ENCODE measurements at regions not wholly inside any gene's neighbourhood (a gene's known extent, or its start where the extent isn't known, plus 50 kb on each side); places are given as distances from the start of the nearest gene placed in this dataset.
A peak's percentile ranks its signal among the peaks of the same experiment; 100 is the strongest.

DNA sequence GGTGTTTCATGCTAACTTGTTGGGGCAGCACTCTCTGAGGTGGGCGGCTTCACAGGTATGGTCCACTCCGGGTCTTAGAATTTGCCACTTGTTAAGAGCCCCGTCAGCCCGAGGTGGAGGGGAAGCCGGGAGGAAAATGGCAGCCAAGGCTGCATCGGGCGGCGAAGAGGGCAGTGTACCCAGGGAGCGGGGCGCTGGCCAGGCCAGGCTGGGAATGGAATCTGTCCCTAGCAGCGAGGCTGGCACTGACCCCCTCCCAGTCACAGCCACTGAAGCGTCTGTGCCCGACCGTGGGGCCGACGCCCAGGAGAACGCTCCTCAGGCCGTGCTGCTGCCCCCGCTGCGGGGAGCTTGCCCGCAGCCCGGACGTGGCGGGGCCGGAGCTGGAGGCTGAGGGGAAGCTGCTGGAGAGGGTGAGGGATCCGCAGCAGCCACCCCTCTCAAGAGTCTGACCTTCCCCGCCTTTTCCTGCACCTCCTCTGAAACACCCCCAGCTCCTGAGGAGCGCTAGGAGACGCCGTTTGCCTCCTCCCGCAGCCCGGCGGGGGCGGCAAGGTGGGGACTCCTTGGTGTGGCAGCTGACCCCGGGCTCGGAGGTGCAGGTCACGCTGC is 313.8 kb upstream of the SPRY2 start:
- no peak overlapping the region for H3K9ac ChIP-seq (ENCODE audit: low read length in 5 of 5)
- no peak overlapping the region for H3K27ac ChIP-seq (ENCODE audit: low read depth, low read length)
- no peaks in the 10 kb centered on the region for H3K4me1 ChIP-seq (ENCODE audit: control insufficient read depth in 5 of 5, insufficient read depth in 5 of 5, low read length in 5 of 5)
- H3K9me3 ChIP-seq (ENCODE audit: control insufficient read depth in 5 of 5, low read length in 5 of 5) = peaks cover 0 to 2% (median 0%) of the 10 kb centered on the region in 5 donors
- H3K27me3 ChIP-seq (ENCODE audit: control insufficient read depth in 5 of 5, insufficient read depth in 4 of 5, low read length in 5 of 5) = no peaks in the 10 kb centered on the region
- H3K36me3 ChIP-seq (ENCODE audit: control insufficient read depth in 5 of 5, insufficient read depth in 5 of 5, low read length in 5 of 5) = no peaks in the 10 kb centered on the region
- H3K4me3 ChIP-seq (ENCODE audit: low read depth in 1 of 5, low read length in 5 of 5) = peak overlapping the region in 1 of 5 donors; percentile 9

DNA sequence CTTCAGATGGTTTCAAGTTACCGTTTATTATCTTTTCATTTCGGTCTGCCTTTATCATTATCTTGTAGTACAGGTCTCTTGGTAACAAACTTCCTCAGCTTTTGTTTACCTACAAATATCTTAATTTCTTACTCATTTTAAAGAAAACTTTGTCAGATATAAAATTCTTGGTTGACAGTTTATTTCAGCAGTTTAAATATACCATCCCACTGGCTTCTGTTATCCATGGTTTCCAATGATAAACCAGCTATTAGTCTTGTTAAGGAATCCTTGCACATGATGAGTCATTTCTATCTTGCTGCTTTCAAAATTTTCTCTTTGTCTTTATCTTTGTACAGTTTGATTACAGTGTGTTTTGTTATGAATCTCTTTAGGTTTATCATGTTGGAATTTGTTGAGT is 308.3 kb upstream of the SPRY2 start:
- no peaks in the 10 kb centered on the region for H3K36me3 ChIP-seq (ENCODE audit: control insufficient read depth in 5 of 5, insufficient read depth in 5 of 5, low read length in 5 of 5)

DNA sequence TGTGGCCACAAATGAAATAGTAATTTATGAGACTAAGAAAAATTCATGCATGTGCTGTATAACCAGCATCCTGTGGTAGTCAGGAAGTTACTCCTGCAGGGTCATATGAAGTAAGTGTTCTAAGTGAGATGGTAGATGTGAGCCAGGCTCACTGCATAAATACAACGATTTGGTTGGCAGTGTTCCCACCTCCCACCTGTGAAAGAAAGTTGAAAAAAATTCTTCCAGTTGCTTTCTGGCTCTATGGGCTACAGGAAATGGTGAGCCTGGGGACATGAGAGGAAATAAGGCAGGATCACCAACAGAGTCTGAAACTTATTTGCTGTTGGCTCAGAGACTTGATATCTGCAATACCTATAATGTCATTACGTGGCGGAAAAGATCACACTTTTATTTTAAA is 301.7 kb upstream of the SPRY2 start:
- Histone ChIP-seq H3K36me3 (ENCODE audit: control insufficient read depth in 5 of 5, insufficient read depth in 5 of 5, low read length in 5 of 5) (no peaks in the 10 kb centered on the region), H3K27ac (ENCODE audit: low read depth, low read length) (no peak overlapping the region), H3K9me3 (ENCODE audit: control insufficient read depth in 5 of 5, low read length in 5 of 5) (peaks cover 0 to 3% (median 0%) of the 10 kb centered on the region in 5 donors), H3K9ac (ENCODE audit: low read length in 5 of 5) (no peak overlapping the region), H3K27me3 (ENCODE audit: control insufficient read depth in 5 of 5, insufficient read depth in 4 of 5, low read length in 5 of 5) (no peaks in the 10 kb centered on the region), H3K4me1 (ENCODE audit: control insufficient read depth in 5 of 5, insufficient read depth in 5 of 5, low read length in 5 of 5) (peaks cover 0 to 4% (median 0%) of the 10 kb centered on the region in 5 donors), H3K4me3 (ENCODE audit: low read depth in 1 of 5, low read length in 5 of 5) (no peak overlapping the region)

More for the DNA sequence above, 308.3 kb upstream of the SPRY2 start:
- no peak overlapping the region for H3K27ac ChIP-seq (ENCODE audit: low read depth, low read length)
- H3K9ac ChIP-seq (ENCODE audit: low read length in 5 of 5) = no peak overlapping the region
- no peaks in the 10 kb centered on the region for H3K27me3 ChIP-seq (ENCODE audit: control insufficient read depth in 5 of 5, insufficient read depth in 4 of 5, low read length in 5 of 5)
- H3K4me1 ChIP-seq (ENCODE audit: control insufficient read depth in 5 of 5, insufficient read depth in 5 of 5, low read length in 5 of 5) = no peaks in the 10 kb centered on the region
- no peak overlapping the region for H3K4me3 ChIP-seq (ENCODE audit: low read depth in 1 of 5, low read length in 5 of 5)
- H3K9me3 ChIP-seq (ENCODE audit: control insufficient read depth in 5 of 5, low read length in 5 of 5) = peaks cover 0 to 3% (median 0%) of the 10 kb centered on the region in 5 donors

DNA sequence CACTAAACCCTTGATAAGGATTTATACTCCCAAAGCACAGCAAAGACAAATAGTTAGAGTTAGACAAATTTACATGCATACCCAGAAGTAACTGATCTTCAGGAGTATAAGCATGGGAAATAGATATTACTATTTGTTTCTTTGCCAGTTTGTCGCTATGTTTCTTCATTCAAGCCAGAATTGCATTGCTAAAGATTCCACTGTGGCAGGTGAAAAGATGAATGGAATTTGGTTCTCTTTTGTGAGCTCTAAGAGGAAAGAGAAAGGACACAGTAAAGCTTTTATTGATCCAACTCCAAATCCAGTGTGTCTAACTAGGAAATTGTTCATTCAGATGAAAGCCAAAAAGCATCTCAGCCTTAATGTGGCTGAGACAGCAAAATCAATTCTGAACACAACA is 292.3 kb upstream of the SPRY2 start:
- H3K9me3 ChIP-seq (ENCODE audit: control insufficient read depth in 5 of 5, low read length in 5 of 5) = no peaks in the 10 kb centered on the region
- no peak overlapping the region for H3K4me3 ChIP-seq (ENCODE audit: low read depth in 1 of 5, low read length in 5 of 5)
- no peaks in the 10 kb centered on the region for H3K36me3 ChIP-seq (ENCODE audit: control insufficient read depth in 5 of 5, insufficient read depth in 5 of 5, low read length in 5 of 5)
- H3K27ac ChIP-seq (ENCODE audit: low read depth, low read length) = no peak overlapping the region
- H3K9ac ChIP-seq (ENCODE audit: low read length in 5 of 5) = no peak overlapping the region
- peaks cover 0 to 13% (median 6%) of the 10 kb centered on the region in 5 donors for H3K4me1 ChIP-seq (ENCODE audit: control insufficient read depth in 5 of 5, insufficient read depth in 5 of 5, low read length in 5 of 5)
- H3K27me3 ChIP-seq (ENCODE audit: control insufficient read depth in 5 of 5, insufficient read depth in 4 of 5, low read length in 5 of 5) = no peaks in the 10 kb centered on the region

DNA sequence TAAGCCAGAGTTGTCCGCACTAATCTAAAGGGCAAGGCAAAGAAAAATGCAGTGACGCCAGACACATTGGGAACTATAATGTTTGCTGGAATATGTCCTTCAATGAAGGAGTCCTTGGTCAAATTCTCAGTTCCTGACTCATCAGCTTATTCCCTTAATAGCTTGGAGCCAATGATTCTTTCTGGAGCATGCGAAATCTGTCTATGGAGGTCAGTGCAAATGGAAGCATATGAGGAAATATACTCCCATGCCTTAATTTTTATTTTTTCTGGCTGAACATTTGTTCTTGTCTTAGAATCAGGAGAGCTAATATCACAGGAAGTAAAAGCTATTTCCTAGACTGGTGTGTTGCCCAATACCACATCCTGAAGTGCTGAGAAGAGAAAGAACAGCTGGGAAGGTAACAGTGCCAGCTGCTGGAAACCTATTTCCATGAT is 289.8 kb upstream of the SPRY2 start:
- Histone ChIP-seq H3K9ac (ENCODE audit: low read length in 5 of 5) (no peak overlapping the region), H3K4me1 (ENCODE audit: control insufficient read depth in 5 of 5, insufficient read depth in 5 of 5, low read length in 5 of 5) (peaks cover 0 to 13% (median 6%) of the 10 kb centered on the region in 5 donors), H3K9me3 (ENCODE audit: control insufficient read depth in 5 of 5, low read length in 5 of 5) (no peaks in the 10 kb centered on the region), H3K36me3 (ENCODE audit: control insufficient read depth in 5 of 5, insufficient read depth in 5 of 5, low read length in 5 of 5) (no peaks in the 10 kb centered on the region), H3K27ac (ENCODE audit: low read depth, low read length) (peak overlapping the region; percentile 24), H3K27me3 (ENCODE audit: control insufficient read depth in 5 of 5, insufficient read depth in 4 of 5, low read length in 5 of 5) (no peaks in the 10 kb centered on the region), H3K4me3 (ENCODE audit: low read depth in 1 of 5, low read length in 5 of 5) (no peak overlapping the region)

DNA sequence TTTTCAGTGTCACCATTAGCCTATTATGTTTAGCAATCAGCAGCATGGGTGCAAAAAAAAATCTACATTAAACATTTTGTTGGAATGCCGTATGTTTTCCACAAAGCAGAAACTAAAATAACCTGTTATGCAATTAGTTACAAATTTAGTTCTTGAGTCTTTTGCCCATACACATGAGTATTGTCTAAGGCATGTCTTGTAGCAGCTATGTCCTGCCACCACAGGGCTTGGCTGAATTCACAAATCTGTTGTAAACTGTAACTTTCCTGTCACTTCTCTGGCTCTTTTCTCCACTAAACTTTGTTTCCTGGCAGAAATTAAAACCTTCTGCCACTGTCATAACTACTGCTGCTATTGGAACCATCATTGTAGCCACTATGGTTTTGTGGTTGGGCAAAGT is 277.9 kb upstream of the SPRY2 start:
- H3K9me3 ChIP-seq (ENCODE audit: control insufficient read depth in 5 of 5, low read length in 5 of 5) = no peaks in the 10 kb centered on the region
- H3K4me3 ChIP-seq (ENCODE audit: low read depth in 1 of 5, low read length in 5 of 5) = no peak overlapping the region
- no peaks in the 10 kb centered on the region for H3K27me3 ChIP-seq (ENCODE audit: control insufficient read depth in 5 of 5, insufficient read depth in 4 of 5, low read length in 5 of 5)
- H3K27ac ChIP-seq (ENCODE audit: low read depth, low read length) = no peak overlapping the region
- no peaks in the 10 kb centered on the region for H3K4me1 ChIP-seq (ENCODE audit: control insufficient read depth in 5 of 5, insufficient read depth in 5 of 5, low read length in 5 of 5)
- H3K36me3 ChIP-seq (ENCODE audit: control insufficient read depth in 5 of 5, insufficient read depth in 5 of 5, low read length in 5 of 5) = no peaks in the 10 kb centered on the region
- no peak overlapping the region for H3K9ac ChIP-seq (ENCODE audit: low read length in 5 of 5)

DNA sequence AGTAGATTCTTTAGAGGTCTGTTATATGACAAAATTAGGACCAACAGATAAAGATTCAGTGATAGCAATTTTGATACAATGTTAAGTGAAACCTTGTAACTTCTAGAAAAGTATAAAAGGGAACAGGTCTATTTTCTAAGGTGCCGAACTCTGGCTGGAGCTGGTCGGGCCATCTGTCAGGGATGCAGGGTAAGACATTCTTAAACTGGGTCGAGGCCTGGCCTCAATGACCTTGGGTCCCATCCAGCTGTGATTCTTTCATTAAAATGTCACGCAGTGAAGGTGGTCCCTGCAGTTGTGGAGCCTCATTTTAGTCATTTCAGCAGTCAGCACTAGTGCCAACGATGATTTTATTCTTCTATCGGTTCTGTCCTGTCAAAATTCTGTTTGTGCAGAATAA is 271.9 kb upstream of the SPRY2 start:
- Histone ChIP-seq H3K27ac (ENCODE audit: low read depth, low read length) (no peak overlapping the region), H3K4me1 (ENCODE audit: control insufficient read depth in 5 of 5, insufficient read depth in 5 of 5, low read length in 5 of 5) (peaks cover 0 to 13% (median 0%) of the 10 kb centered on the region in 5 donors), H3K9me3 (ENCODE audit: control insufficient read depth in 5 of 5, low read length in 5 of 5) (no peaks in the 10 kb centered on the region), H3K9ac (ENCODE audit: low read length in 5 of 5) (no peak overlapping the region), H3K36me3 (ENCODE audit: control insufficient read depth in 5 of 5, insufficient read depth in 5 of 5, low read length in 5 of 5) (no peaks in the 10 kb centered on the region), H3K4me3 (ENCODE audit: low read depth in 1 of 5, low read length in 5 of 5) (no peak overlapping the region), H3K27me3 (ENCODE audit: control insufficient read depth in 5 of 5, insufficient read depth in 4 of 5, low read length in 5 of 5) (no peaks in the 10 kb centered on the region)

DNA sequence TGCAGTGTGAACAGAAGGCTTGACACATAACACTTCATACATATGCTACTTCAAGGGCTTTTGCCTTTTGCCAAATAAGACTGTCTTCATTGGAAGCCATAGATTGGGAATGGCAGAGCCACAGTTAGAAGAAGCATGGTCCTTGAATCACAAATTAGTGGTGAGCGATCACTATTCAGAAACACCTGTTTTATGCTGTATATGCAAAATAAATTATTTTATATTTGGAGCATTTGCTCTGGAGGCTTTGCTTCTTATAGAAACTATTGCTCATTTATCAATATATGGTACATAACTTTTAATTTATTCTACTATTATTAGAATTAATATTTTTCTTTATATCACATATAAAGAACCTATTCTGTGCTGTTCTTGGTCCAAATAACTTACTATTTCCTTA is 270.4 kb upstream of the SPRY2 start:
- Histone ChIP-seq H3K4me1 (ENCODE audit: control insufficient read depth in 5 of 5, insufficient read depth in 5 of 5, low read length in 5 of 5) (peaks cover 0 to 13% (median 0%) of the 10 kb centered on the region in 5 donors), H3K27me3 (ENCODE audit: control insufficient read depth in 5 of 5, insufficient read depth in 4 of 5, low read length in 5 of 5) (no peaks in the 10 kb centered on the region), H3K36me3 (ENCODE audit: control insufficient read depth in 5 of 5, insufficient read depth in 5 of 5, low read length in 5 of 5) (no peaks in the 10 kb centered on the region), H3K4me3 (ENCODE audit: low read depth in 1 of 5, low read length in 5 of 5) (no peak overlapping the region), H3K27ac (ENCODE audit: low read depth, low read length) (no peak overlapping the region), H3K9me3 (ENCODE audit: control insufficient read depth in 5 of 5, low read length in 5 of 5) (no peaks in the 10 kb centered on the region), H3K9ac (ENCODE audit: low read length in 5 of 5) (no peak overlapping the region)

DNA sequence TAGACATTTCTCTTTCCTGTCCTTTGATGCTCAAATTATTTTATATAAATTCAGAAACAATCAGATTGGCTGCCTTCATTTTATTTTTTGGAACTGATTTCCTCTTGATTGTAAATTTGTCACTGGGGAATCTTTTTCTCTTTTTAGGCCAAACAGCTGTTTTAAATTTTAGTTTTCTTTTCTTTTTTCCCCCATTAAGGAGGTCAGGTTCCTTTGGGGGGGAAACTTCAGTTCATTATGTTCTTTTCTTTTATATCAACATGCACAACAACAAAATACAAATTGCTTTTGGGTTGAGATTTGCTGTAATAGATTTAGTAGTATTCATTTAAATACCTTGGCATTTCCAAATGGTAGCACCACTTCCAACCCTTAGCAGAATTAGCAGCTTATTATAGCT is 264.8 kb upstream of the SPRY2 start:
- Histone ChIP-seq H3K4me3 (ENCODE audit: low read depth in 1 of 5, low read length in 5 of 5) (no peak overlapping the region), H3K27me3 (ENCODE audit: control insufficient read depth in 5 of 5, insufficient read depth in 4 of 5, low read length in 5 of 5) (no peaks in the 10 kb centered on the region), H3K4me1 (ENCODE audit: control insufficient read depth in 5 of 5, insufficient read depth in 5 of 5, low read length in 5 of 5) (peaks cover 0 to 34% (median 13%) of the 10 kb centered on the region in 5 donors), H3K9me3 (ENCODE audit: control insufficient read depth in 5 of 5, low read length in 5 of 5) (no peaks in the 10 kb centered on the region), H3K27ac (ENCODE audit: low read depth, low read length) (no peak overlapping the region), H3K36me3 (ENCODE audit: control insufficient read depth in 5 of 5, insufficient read depth in 5 of 5, low read length in 5 of 5) (no peaks in the 10 kb centered on the region), H3K9ac (ENCODE audit: low read length in 5 of 5) (no peak overlapping the region)

DNA sequence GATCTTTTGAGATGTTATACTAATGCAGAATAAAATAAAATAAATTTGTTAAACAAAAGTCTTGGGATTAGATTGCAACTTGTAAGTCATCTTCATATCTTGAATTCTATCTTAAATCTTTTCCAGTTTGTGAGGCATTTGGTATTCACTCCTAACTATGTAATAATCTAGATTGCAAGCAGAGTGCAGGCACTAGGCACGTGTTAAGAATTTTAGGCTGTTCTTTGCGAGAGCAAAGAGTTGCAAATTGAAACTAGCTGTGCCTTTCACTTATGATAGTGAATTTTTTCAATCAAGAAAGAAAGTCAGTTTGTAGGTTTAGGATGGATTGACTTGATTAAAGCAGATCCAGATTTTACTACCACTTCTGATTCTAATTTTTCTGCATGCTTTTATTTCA is 264.1 kb upstream of the SPRY2 start:
- Histone ChIP-seq H3K4me3 (ENCODE audit: low read depth in 1 of 5, low read length in 5 of 5) (no peak overlapping the region), H3K27me3 (ENCODE audit: control insufficient read depth in 5 of 5, insufficient read depth in 4 of 5, low read length in 5 of 5) (no peaks in the 10 kb centered on the region), H3K9ac (ENCODE audit: low read length in 5 of 5) (no peak overlapping the region), H3K4me1 (ENCODE audit: control insufficient read depth in 5 of 5, insufficient read depth in 5 of 5, low read length in 5 of 5) (peaks cover 0 to 31% (median 13%) of the 10 kb centered on the region in 5 donors), H3K36me3 (ENCODE audit: control insufficient read depth in 5 of 5, insufficient read depth in 5 of 5, low read length in 5 of 5) (no peaks in the 10 kb centered on the region), H3K9me3 (ENCODE audit: control insufficient read depth in 5 of 5, low read length in 5 of 5) (no peaks in the 10 kb centered on the region), H3K27ac (ENCODE audit: low read depth, low read length) (peak overlapping the region; percentile 4)
